ENCODE measurements at regions not wholly inside any gene's neighbourhood (a gene's known extent, or its start where the extent isn't known, plus 50 kb on each side); places are given as distances from the start of the nearest gene placed in this dataset.
A peak's percentile ranks its signal among the peaks of the same experiment; 100 is the strongest.

GRCh38 chr11:69954756-69955155, 123.4 kb upstream of the ANO1 start:
- H3K27me3 ChIP-seq (replicated peaks in 1 of 7) = peaks cover 0 to 48% (median 0%) of the 10 kb centered on the region in 7 donors
- 83 to 87% (median 84%) methylated on average over 12 of the region's 12 CpGs for WGBS, 5 donors
- H3K4me3 ChIP-seq = no peak overlapping the region
- no peak overlapping the region for H3K27ac ChIP-seq
- no peaks in the 10 kb centered on the region for H3K36me3 ChIP-seq
- peaks cover 0 to 27% (median 17%) of the 10 kb centered on the region in 8 donors for H3K9me3 ChIP-seq
- H3K4me1 ChIP-seq = no peaks in the 10 kb centered on the region
- intact Hi-C loops (cut with DNase I; ENCODE audit: low total_unique reads) = no loop called here
- peak; percentile 29 for DNase-seq
- TF ChIP-seq POLR2A (IDR thresholded peaks at IDR 0.05) (no peak), CTCF (IDR thresholded peaks at IDR 0.05 in 8 of 11, conservative IDR thresholded peaks at IDR 0.05 in 3 of 11) (no peak), POLR2AphosphoS5 (IDR thresholded peaks at IDR 0.05) (no peak)

- Histone ChIP-seq H3K9me3 (peaks cover 0 to 22% (median 12%) of the 10 kb centered on the region in 8 donors), H3K27me3 (replicated peaks in 1 of 7) (peaks cover 0 to 42% (median 0%) of the 10 kb centered on the region in 7 donors), H3K4me1 (no peaks in the 10 kb centered on the region), H3K4me3 (no peak overlapping the region), H3K27ac (no peak overlapping the region), H3K36me3 (no peaks in the 10 kb centered on the region)
- intact Hi-C loops (cut with DNase I; ENCODE audit: low total_unique reads) = no loop called here
- TF ChIP-seq POLR2AphosphoS5 (IDR thresholded peaks at IDR 0.05) (no peak), CTCF (IDR thresholded peaks at IDR 0.05 in 8 of 11, conservative IDR thresholded peaks at IDR 0.05 in 3 of 11) (no peak), POLR2A (IDR thresholded peaks at IDR 0.05) (no peak)
- DNase-seq = peak; percentile 49
- WGBS, 5 donors = 80 to 92% (median 87%) methylated on average over 8 of the region's 8 CpGs
These were observed 121.4 kb upstream of the ANO1 start for GRCh38 chr11:69956669-69957190.

- TF ChIP-seq POLR2A (IDR thresholded peaks at IDR 0.05) = no peak
- no peak for TF ChIP-seq CTCF (IDR thresholded peaks at IDR 0.05 in 8 of 11, conservative IDR thresholded peaks at IDR 0.05 in 3 of 11)
- TF ChIP-seq POLR2AphosphoS5 (IDR thresholded peaks at IDR 0.05) = no peak
- peaks cover 0 to 36% (median 0%) of the 10 kb centered on the region in 7 donors for H3K27me3 ChIP-seq (replicated peaks in 1 of 7)
- no peaks in the 10 kb centered on the region for H3K4me1 ChIP-seq
- H3K9me3 ChIP-seq = peaks cover 0 to 26% (median 12%) of the 10 kb centered on the region in 8 donors
- intact Hi-C loops (cut with DNase I; ENCODE audit: low total_unique reads) = no loop called here
- no peak overlapping the region for H3K27ac ChIP-seq
- H3K4me3 ChIP-seq = no peak overlapping the region
- DNase-seq = peak; percentile 31
- no peaks in the 10 kb centered on the region for H3K36me3 ChIP-seq
- 77 to 92% (median 86%) methylated on average over 7 of the region's 7 CpGs for WGBS, 5 donors
These were observed 120.3 kb upstream of the ANO1 start for GRCh38 chr11:69957849-69958248.

GRCh38 chr11:69958308-69958707, 119.8 kb upstream of the ANO1 start:
- Histone ChIP-seq H3K36me3 (no peaks in the 10 kb centered on the region), H3K4me3 (no peak overlapping the region), H3K27ac (no peak overlapping the region), H3K4me1 (no peaks in the 10 kb centered on the region), H3K27me3 (replicated peaks in 1 of 7) (peaks cover 0 to 36% (median 0%) of the 10 kb centered on the region in 7 donors), H3K9me3 (peaks cover 0 to 26% (median 12%) of the 10 kb centered on the region in 8 donors)
- 61 to 82% (median 73%) methylated on average over 2 of the region's 2 CpGs for WGBS, 5 donors
- intact Hi-C loops (cut with DNase I; ENCODE audit: low total_unique reads) = no loop called here
- DNase-seq = no peak
- no peak for TF ChIP-seq POLR2A (IDR thresholded peaks at IDR 0.05)
- TF ChIP-seq POLR2AphosphoS5 (IDR thresholded peaks at IDR 0.05) = no peak
- no peak for TF ChIP-seq CTCF (IDR thresholded peaks at IDR 0.05 in 8 of 11, conservative IDR thresholded peaks at IDR 0.05 in 3 of 11)

Measured in spleen (tissue), 11 donors.